Sigmoid colon (tissue), 6 donors: ENCODE measurements at regions not wholly inside any gene's neighbourhood (a gene's known extent, or its start where the extent isn't known, plus 50 kb on each side); places are given as distances from the start of the nearest gene placed in this dataset.
A peak's percentile ranks its signal among the peaks of the same experiment; 100 is the strongest.

Experiments
- DNase-seq: peaks from one replicate; pipeline ENCODE4 v3.0.0-alpha.2; 2019
- H3K27ac ChIP-seq, 4 donors: fragments of 200-600 bp; sonication (generic); one replicate each; pipeline ENCODE4 v1.5.1; 2016 to 2019; ENCODE audit warnings: mild to moderate bottlenecking in 1 of 4
- H3K27me3 ChIP-seq, 3 donors: fragments of 200-600 bp; sonication (generic); one replicate each; pipeline ENCODE4 v1.5.1; 2019; ENCODE audit warnings: mild to moderate bottlenecking in 1 of 3
- H3K36me3 ChIP-seq, 4 donors: fragments of 200-600 bp; sonication (generic); one replicate each; pipeline ENCODE4 v1.5.1; 2016 to 2019
- H3K4me1 ChIP-seq, 4 donors: fragments of 200-600 bp; sonication (generic); one replicate each; pipeline ENCODE4 v1.5.1; 2017 to 2019
- H3K4me3 ChIP-seq, 4 donors: fragments of 200-600 bp; sonication (generic); one replicate each; pipeline ENCODE4 v1.5.1; 2017 to 2019; ENCODE audit warnings: mild to moderate bottlenecking in 2 of 4, moderate library complexity in 1 of 4
- H3K9me3 ChIP-seq, 4 donors: fragments of 200-600 bp in 3 of 4; sonication (generic) in 3 of 4; one replicate each; pipeline versions ENCODE4 v1.5.1 to v1.6.1; 2013 to 2019
- EP300 ChIP-seq, 4 donors: sonication (generic); formaldehyde crosslinking; IDR thresholded peaks; one replicate each; pipeline ENCODE4 v1.6.1; 2017; ENCODE audit warnings: antibody characterized with exemption in 4 of 4
- POLR2A ChIP-seq, 2 donors: fragments of 450-650 bp; IDR thresholded peaks; one replicate each; pipeline ENCODE4 v1.6.1; 2016; ENCODE audit warnings: antibody characterized with exemption in 2 of 2, mild to moderate bottlenecking in 2 of 2, moderate library complexity in 2 of 2
- POLR2AphosphoS5 ChIP-seq, 4 donors: sonication (generic); formaldehyde crosslinking; IDR thresholded peaks; one replicate each; pipeline ENCODE4 v1.6.1; 2017; ENCODE audit warnings: antibody characterized with exemption in 4 of 4
- WGBS, 2 donors: extraction: QIAGEN DNeasy Blood & Tissue Kit; methylation state at CpG; one replicate each; pipeline ENCODE4 v1.1.7; 2013; 5-methylcytosine and 5-hydroxymethylcytosine counted together
- intact Hi-C: fragments of 100-400 bp; cut with DNase I; formaldehyde crosslinking; loops from one replicate; pipeline ENCODE4 v1.15.1; 2023
- TF ChIP-seq, protein P1 (sequence below), 4 experiments: fragments of 450-650 bp in 3 of 4; fragments of 200-600 bp in 1 of 4; IDR thresholded peaks; one replicate each; pipeline ENCODE4 v1.5.1; 2016 to 2019; ENCODE audit warnings: antibody characterized with exemption in 4 of 4, mild to moderate bottlenecking in 3 of 4, moderate library complexity in 2 of 4
- donor health status: healthy with polysubstance abuse.
- donor health status: healthy.

DNA sequence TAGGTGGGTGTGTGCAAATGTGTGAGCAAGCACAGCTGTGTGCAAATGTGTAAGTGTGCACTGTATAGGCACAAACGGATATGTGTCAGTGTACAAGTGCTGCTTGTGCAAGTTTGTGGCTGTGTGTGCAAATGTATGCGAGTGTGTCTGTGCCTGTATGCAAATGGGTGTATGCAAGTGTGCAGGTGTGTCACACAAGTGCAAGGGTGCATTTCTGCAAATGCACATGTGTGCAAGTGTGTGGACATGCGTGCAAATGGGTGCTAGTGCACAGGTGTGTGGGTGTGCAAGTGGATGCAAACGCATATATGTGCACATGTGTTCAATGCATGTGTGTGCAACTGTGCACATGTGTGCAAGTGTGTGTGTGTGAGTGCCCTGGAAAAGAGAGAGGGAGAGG lies 76.5 kb upstream of the TNRC6C start:
- H3K4me3 ChIP-seq, result no peak overlapping the region
- peak overlapping the region in 2 of 4 donors; percentile 23 to 31 for H3K27ac ChIP-seq
- no peaks in the 10 kb centered on the region for H3K9me3 ChIP-seq
- H3K36me3 ChIP-seq, result no peaks in the 10 kb centered on the region
- H3K4me1 ChIP-seq, result peaks cover 2 to 26% (median 20%) of the 10 kb centered on the region in 4 donors
- WGBS, 2 donors, result 61 to 73% methylated on average over 4 of the region's 4 CpGs
- no peaks in the 10 kb centered on the region for H3K27me3 ChIP-seq
- TF ChIP-seq POLR2A (IDR thresholded peaks at IDR 0.05) (no peak), EP300 (IDR thresholded peaks at IDR 0.05) (no peak), POLR2AphosphoS5 (IDR thresholded peaks at IDR 0.05) (no peak)
- TF ChIP-seq, protein P1, sequence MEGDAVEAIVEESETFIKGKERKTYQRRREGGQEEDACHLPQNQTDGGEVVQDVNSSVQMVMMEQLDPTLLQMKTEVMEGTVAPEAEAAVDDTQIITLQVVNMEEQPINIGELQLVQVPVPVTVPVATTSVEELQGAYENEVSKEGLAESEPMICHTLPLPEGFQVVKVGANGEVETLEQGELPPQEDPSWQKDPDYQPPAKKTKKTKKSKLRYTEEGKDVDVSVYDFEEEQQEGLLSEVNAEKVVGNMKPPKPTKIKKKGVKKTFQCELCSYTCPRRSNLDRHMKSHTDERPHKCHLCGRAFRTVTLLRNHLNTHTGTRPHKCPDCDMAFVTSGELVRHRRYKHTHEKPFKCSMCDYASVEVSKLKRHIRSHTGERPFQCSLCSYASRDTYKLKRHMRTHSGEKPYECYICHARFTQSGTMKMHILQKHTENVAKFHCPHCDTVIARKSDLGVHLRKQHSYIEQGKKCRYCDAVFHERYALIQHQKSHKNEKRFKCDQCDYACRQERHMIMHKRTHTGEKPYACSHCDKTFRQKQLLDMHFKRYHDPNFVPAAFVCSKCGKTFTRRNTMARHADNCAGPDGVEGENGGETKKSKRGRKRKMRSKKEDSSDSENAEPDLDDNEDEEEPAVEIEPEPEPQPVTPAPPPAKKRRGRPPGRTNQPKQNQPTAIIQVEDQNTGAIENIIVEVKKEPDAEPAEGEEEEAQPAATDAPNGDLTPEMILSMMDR (IDR thresholded peaks at IDR 0.05), result no peak
- intact Hi-C loops, result loop anchor here (10.0 kb wide), 1 partner anchor 133 kb away; no protein-coding TSS in a partner anchor
- DNase-seq, result no peak

DNA sequence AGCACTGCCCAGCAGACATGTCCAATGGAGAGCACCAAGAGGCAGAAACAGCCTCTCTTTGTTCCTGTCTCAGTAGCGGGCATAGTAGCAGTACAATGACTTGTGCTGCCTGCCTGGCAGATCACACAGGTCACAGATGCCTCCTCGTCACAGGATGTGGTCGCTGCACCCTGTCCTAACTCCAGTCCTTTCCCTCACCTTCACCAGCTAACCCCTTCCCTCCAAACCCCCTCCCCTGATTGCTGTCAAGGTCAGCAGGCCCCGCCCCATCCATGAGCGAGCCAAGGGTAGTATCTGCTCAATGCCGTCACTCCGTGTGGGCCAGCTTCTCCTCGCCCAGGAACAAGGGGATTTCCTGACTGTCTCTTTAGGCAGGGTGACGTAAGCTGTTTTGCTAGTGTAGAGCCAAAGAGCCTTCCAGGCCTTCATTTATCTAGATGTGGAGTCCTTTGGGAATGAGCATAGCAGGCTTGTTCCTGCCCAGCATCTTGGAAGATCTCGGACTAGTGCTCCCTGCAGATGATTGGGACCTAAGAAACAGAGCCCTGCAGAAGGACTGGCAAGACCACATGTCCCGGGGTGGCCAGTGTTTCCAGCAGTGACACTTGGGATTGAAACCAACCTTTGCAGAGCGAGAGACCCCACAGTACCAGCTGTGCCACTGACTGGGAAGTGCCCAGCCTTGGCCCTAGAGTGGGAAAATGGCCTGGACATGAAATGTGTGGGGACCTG lies 75.9 kb upstream of the TNRC6C start:
- DNase-seq, result peak; percentile 77

DNA sequence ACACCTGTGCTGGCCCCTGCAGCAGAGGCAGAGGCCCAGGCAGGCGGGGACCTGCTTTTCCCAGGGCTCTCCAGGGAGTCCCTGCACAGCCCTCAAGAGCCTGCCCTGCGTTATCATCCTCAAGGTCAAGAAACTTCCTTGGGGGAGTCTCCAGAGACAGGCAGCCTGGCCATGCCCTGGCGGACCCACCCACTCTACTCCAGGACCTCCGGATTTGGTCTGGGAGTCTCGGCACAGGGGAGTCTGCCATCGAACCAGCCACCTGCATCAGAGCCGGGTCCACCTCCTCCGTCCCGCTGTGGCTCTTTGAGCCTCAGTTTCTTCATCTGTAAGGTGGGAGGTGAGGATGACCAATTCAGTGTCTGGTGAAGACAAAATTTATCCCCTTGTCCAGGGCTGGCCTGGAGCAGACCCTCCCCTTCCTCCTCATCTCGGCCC lies 75.3 kb upstream of the TNRC6C start:
- H3K9me3 ChIP-seq, result no peaks in the 10 kb centered on the region
- intact Hi-C loops, result loop anchor here (10.0 kb wide), 1 partner anchor 132 kb away; no protein-coding TSS in a partner anchor
- no peaks in the 10 kb centered on the region for H3K27me3 ChIP-seq
- DNase-seq, result no peak
- 90 to 94% methylated on average over 10 of the region's 10 CpGs for WGBS, 2 donors
- no peak overlapping the region for H3K4me3 ChIP-seq
- H3K27ac ChIP-seq, result peak overlapping the region in 3 of 4 donors; percentile 8 to 23 (median 9)
- no peak for TF ChIP-seq POLR2AphosphoS5 (IDR thresholded peaks at IDR 0.05)
- TF ChIP-seq, protein P1 (IDR thresholded peaks at IDR 0.05), result no peak
- TF ChIP-seq POLR2A (IDR thresholded peaks at IDR 0.05), result no peak
- TF ChIP-seq EP300 (IDR thresholded peaks at IDR 0.05), result no peak
- H3K4me1 ChIP-seq, result peaks cover 5 to 31% (median 29%) of the 10 kb centered on the region in 4 donors
- no peaks in the 10 kb centered on the region for H3K36me3 ChIP-seq

More for the DNA sequence above, 75.9 kb upstream of the TNRC6C start:
- peaks cover 5 to 31% (median 26%) of the 10 kb centered on the region in 4 donors for H3K4me1 ChIP-seq
- H3K27ac ChIP-seq, result peak overlapping the region; percentile 8 to 31 (median 16)
- intact Hi-C loops, result loop anchor here (10.0 kb wide), 1 partner anchor 132 kb away; no protein-coding TSS in a partner anchor
- no peak overlapping the region for H3K4me3 ChIP-seq
- TF ChIP-seq, protein P1 (IDR thresholded peaks at IDR 0.05), result no peak
- TF ChIP-seq POLR2A (IDR thresholded peaks at IDR 0.05) (no peak), EP300 (IDR thresholded peaks at IDR 0.05) (no peak), POLR2AphosphoS5 (IDR thresholded peaks at IDR 0.05) (no peak)
- no peaks in the 10 kb centered on the region for H3K36me3 ChIP-seq
- 38 to 40% methylated on average over 12 of the region's 12 CpGs for WGBS, 2 donors
- H3K27me3 ChIP-seq, result no peaks in the 10 kb centered on the region
- H3K9me3 ChIP-seq, result no peaks in the 10 kb centered on the region

DNA sequence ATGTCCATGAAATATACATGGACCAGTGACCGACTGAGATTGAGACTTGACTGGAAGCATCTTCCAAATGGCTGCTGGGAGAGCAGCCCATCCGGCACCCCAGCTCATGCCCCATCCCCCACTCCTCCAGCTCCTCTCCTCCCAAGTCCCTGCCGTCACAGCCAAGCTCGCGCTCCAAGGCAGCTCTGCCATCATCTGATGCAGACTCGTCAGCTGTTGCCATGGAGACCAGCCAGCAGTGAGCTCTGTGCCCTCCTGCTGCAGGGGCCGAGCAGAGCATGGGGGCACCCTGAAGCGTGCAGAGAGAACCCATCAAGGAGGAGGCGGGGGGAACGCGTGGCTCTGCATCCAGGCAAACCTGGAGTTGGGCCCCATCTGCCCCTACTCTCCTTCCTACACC lies 74.5 kb upstream of the TNRC6C start:
- intact Hi-C loops, result loop anchor here (10.0 kb wide), 1 partner anchor 131 kb away; no protein-coding TSS in a partner anchor
- Histone ChIP-seq H3K27me3 (no peaks in the 10 kb centered on the region), H3K36me3 (no peaks in the 10 kb centered on the region), H3K9me3 (no peaks in the 10 kb centered on the region), H3K4me1 (peaks cover 5 to 32% (median 29%) of the 10 kb centered on the region in 4 donors), H3K4me3 (no peak overlapping the region), H3K27ac (no peak overlapping the region)
- WGBS, 2 donors, result 64 to 70% methylated on average over 11 of the region's 11 CpGs
- TF ChIP-seq, protein P1 (IDR thresholded peaks at IDR 0.05), result no peak
- TF ChIP-seq POLR2AphosphoS5 (IDR thresholded peaks at IDR 0.05), result no peak
- TF ChIP-seq POLR2A (IDR thresholded peaks at IDR 0.05), result no peak
- no peak for TF ChIP-seq EP300 (IDR thresholded peaks at IDR 0.05)
- DNase-seq, result no peak
